ENCODE measurements at regions not wholly inside any gene's neighbourhood (a gene's known extent, or its start where the extent isn't known, plus 50 kb on each side); places are given as distances from the start of the nearest gene placed in this dataset.

- no peak for DNase-seq (ENCODE audit: extremely low read depth in 1 of 11, low read depth in 9 of 11, low spot score in 4 of 11)
Measured at GRCh38 chr4:24003926-24004325, 114.1 kb upstream of the PPARGC1A start.

DNA sequence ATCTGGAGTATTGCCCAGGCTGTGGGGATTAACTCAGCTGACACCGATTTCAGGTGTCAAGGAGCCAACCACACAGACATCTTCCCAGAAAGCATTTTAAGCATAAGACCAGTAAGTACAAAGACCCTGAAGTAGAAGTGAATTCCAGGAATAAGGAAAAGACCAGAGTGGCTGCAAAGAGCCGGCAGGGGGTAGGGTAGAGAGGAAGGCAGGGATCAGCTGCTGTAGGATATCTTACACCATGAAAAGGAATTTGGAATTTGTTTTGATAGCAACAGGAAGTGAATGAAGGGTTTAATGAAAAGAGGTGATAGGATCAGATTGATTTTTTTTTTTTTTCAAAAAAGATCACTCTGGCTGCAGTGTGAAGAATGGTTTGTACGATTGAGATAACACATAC is 113.6 kb upstream of the PPARGC1A start:
- DNase-seq (ENCODE audit: extremely low read depth in 1 of 11, low read depth in 9 of 11, low spot score in 4 of 11), result no peak

GRCh38 chr4:24002330-24002966 is 112.6 kb upstream of the PPARGC1A start:
- no peak for DNase-seq (ENCODE audit: extremely low read depth in 1 of 11, low read depth in 9 of 11, low spot score in 4 of 11)

DNA sequence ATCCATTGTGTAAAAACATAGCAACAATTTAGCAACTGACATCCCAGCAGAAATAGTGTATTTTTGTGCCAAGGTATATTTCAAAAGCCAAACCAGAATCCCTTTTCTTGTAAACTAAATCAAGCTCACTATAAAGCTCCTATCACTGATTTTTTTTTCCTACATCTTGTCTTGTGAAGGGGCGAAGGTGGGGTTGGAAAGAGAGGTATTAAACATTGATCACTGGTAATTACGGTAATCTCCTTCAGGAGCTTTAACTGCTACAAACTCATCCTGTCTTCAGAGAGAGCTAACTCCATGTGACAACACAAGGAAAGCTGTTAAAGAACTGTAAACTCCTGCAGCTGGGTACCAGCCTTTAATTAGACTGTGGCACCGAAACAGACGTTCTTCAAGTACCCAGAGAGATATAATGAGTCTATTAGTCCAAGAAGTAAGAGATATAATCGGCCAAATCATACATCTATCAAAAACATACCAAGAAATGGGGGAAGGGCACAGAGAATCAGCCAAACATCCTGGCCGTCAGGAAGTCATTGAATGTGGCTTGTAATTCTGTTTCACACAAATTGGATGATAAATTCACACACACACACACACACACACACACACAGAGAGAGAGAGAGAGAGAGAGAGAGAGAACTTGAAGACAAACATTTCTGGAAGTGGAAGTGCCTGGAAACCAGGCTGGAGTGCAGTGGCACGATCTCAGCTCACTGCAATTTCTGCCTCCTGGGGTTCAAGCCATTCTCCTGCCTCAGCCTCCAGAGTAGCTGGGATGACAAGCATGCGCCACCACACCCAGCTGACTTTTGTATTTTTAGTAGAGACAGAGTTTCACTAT is 111.9 kb upstream of the PPARGC1A start:
- no peak for DNase-seq (ENCODE audit: extremely low read depth in 1 of 11, low read depth in 9 of 11, low spot score in 4 of 11)

- no peak for DNase-seq (ENCODE audit: extremely low read depth in 1 of 11, low read depth in 9 of 11, low spot score in 4 of 11)
Measured at GRCh38 chr4:24000470-24000831, 110.6 kb upstream of the PPARGC1A start.

DNA sequence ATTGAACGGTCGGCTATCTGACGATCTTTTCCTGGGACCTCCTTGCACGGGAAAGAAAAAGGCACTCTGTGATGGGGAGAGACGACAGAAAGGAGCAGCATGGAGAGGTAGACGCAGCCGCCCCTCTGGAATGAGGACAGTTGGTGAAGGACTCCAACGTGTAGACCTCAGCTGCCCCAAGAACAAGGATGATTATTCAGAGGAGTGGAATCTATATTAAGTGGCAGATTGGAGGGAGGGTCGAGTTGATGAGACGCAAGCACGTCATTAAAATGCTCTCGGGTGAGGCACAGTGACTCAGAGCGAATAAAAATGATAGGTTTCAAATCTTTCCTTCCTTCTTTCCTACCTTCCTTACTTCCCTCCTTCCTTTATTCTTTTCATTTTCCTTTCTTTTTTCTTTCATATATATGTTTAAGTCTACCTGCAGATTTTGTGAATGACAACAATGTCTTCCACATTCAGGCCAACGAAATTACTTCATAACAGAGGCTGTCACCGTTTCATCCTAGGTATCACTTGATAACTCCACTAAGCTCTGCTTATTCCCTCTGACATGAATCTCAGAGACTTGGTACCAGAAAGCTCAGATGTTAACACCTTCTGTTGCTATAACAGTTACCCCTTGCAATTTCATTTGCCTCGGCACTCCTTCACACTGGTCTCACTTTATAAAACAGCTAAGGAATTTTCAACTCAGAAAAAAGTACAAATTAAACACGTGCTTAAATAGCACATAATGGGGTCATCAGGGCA is 110.0 kb upstream of the PPARGC1A start:
- DNase-seq (ENCODE audit: extremely low read depth in 1 of 11, low read depth in 9 of 11, low spot score in 4 of 11), result no peak

GRCh38 chr4:23993373-23993772 is 103.5 kb upstream of the PPARGC1A start:
- no peak for DNase-seq (ENCODE audit: extremely low read depth in 1 of 11, low read depth in 9 of 11, low spot score in 4 of 11)

- no peak for DNase-seq (ENCODE audit: extremely low read depth in 1 of 11, low read depth in 9 of 11, low spot score in 4 of 11)
Measured at GRCh38 chr4:23991444-23991843, 101.6 kb upstream of the PPARGC1A start.

DNA sequence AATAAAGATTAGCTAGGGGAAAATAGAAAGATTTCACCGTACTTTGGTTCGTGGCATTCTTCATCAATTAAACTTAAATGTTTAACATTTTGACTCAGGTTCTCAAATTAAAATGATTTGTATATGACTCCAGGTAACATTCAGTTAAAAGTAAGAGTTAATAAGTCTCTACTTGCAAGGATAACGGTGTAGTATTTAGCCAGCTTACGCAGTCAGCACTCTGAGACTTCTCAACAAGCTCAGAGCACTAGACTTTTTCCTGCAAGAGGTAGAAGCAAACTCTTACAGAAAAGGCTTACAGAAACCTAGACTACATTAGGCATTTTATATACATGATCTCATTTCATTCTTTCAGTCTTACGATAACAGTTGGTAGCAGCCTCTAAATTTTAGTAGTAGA is 96.4 kb upstream of the PPARGC1A start:
- no peak for DNase-seq (ENCODE audit: extremely low read depth in 1 of 11, low read depth in 9 of 11, low spot score in 4 of 11)

DNA sequence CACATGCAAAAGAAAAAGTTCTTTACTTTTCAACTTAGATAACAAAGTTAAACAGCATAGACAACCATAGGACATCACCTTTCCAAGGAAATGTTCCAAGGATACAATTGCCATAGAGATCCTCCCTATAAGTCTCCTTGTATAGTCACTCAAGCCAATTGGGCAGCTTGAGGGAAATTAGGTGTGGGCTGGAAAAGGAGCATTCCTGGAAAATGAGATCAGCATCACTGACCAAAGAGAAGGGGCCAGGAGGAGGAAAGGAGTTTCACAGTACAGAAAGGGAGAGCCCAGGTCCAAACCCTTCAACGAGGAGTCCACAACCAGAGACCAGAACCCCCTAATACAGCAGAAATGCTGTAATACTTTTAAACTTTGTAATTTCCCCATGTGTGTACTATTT is 91.5 kb upstream of the PPARGC1A start:
- no peak for DNase-seq (ENCODE audit: extremely low read depth in 1 of 11, low read depth in 9 of 11, low spot score in 4 of 11)

- no peak for DNase-seq (ENCODE audit: extremely low read depth in 1 of 11, low read depth in 9 of 11, low spot score in 4 of 11)
Measured at GRCh38 chr4:23979534-23979933, 89.7 kb upstream of the PPARGC1A start.

- DNase-seq (ENCODE audit: extremely low read depth in 1 of 11, low read depth in 9 of 11, low spot score in 4 of 11), result no peak
Measured at GRCh38 chr4:23978002-23978401, 88.2 kb upstream of the PPARGC1A start.

DNA sequence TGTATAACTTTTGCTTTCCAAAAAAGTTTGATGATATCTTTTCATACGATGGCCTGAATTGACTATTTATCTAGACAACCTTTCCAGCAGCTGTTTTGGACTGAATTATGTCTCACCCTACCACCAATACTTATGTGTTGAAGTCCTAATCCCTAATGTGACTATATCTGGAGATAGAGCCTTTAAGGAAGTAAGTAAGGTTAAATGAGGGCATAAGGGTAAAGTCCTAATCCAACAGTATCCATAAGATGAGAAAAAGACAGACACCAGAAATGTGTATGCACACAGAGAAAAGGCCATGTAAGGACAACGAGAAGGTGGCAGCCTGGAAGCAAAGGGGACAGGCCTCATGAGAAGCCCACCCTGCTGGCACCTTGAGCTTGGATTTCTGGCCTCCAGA is 86.6 kb upstream of the PPARGC1A start:
- no peak for DNase-seq (ENCODE audit: extremely low read depth in 1 of 11, low read depth in 9 of 11, low spot score in 4 of 11)

- DNase-seq (ENCODE audit: extremely low read depth in 1 of 11, low read depth in 9 of 11, low spot score in 4 of 11), result no peak
Measured at GRCh38 chr4:23973308-23973855, 83.5 kb upstream of the PPARGC1A start.

DNA sequence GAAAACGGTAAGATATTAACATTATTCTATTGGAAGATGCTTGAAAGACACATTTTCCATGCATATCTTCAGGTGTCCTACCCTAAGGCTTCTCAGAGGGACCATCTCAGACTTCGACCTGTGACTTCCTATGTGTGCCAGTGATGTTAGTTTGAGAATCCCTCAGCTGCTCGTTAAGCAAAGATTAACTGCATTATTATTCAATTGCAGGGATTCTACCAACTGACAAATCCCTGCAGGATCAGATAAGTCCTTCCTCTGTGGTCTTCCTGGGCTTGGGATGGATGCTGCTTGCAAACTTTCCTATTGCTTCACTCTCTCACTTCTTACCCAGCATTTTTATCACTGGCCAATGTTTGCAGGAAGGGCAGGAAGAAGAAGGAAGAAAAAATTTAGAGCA is 83.0 kb upstream of the PPARGC1A start:
- DNase-seq (ENCODE audit: extremely low read depth in 1 of 11, low read depth in 9 of 11, low spot score in 4 of 11), result no peak

- no peak for DNase-seq (ENCODE audit: extremely low read depth in 1 of 11, low read depth in 9 of 11, low spot score in 4 of 11)
Measured at GRCh38 chr4:23972187-23972586, 82.3 kb upstream of the PPARGC1A start.

GRCh38 chr4:23970201-23970850 is 80.5 kb upstream of the PPARGC1A start:
- DNase-seq (ENCODE audit: extremely low read depth in 1 of 11, low read depth in 9 of 11, low spot score in 4 of 11), result peak in 1 of 11 donors; percentile 18

- no peak for DNase-seq (ENCODE audit: extremely low read depth in 1 of 11, low read depth in 9 of 11, low spot score in 4 of 11)
Measured at GRCh38 chr4:23969635-23970145, 79.8 kb upstream of the PPARGC1A start.

- no peak for DNase-seq (ENCODE audit: extremely low read depth in 1 of 11, low read depth in 9 of 11, low spot score in 4 of 11)
Measured at GRCh38 chr4:23967281-23967680, 77.4 kb upstream of the PPARGC1A start.
